ENCODE measurements at regions not wholly inside any gene's neighbourhood (a gene's known extent, or its start where the extent isn't known, plus 50 kb on each side); places are given as distances from the start of the nearest gene placed in this dataset.

GRCh38 chr2:224202281-224202865 lies 163.3 kb upstream of the SERPINE2 start:
- Histone ChIP-seq H2AFZ (ENCODE audit: low read length) (no peak overlapping the region), H3K9me3 (ENCODE audit: control insufficient read depth, low read depth, low read length) (no peaks in the 10 kb centered on the region), H3K9ac (ENCODE audit: extremely low read depth, insufficient read length, low read length) (no peak overlapping the region), H3K14ac (ENCODE audit: insufficient read depth, low read length) (no peak overlapping the region), H2AK5ac (ENCODE audit: insufficient read length, low read length) (no peak overlapping the region), H3K4me2 (ENCODE audit: insufficient read depth, insufficient read length, low read length) (no peak overlapping the region), H2BK5ac (ENCODE audit: insufficient read length, low read length) (no peak overlapping the region), H3T11ph (ENCODE audit: low read length) (no peak overlapping the region), H3K4ac (ENCODE audit: low read depth, low read length) (no peak overlapping the region), H2BK15ac (ENCODE audit: low read depth, low read length) (no peak overlapping the region), H2BK120ac (ENCODE audit: low read depth, low read length, poor library complexity, severe bottlenecking) (no peak overlapping the region), H3K18ac (ENCODE audit: insufficient read length, low read depth, low read length) (no peak overlapping the region), H4K91ac (ENCODE audit: insufficient read length, low read depth, low read length) (no peak overlapping the region), H4K20me1 (ENCODE audit: control insufficient read depth, insufficient read depth, insufficient read length) (no peaks in the 10 kb centered on the region), H3K56ac (ENCODE audit: insufficient read length, low read depth, low read length) (no peak overlapping the region), H3K79me1 (ENCODE audit: insufficient read depth, low read depth, low read length, poor library complexity, severe bottlenecking) (no peaks in the 10 kb centered on the region), H3K79me2 (ENCODE audit: insufficient read depth, low read length) (no peaks in the 10 kb centered on the region), H3K4me1 (ENCODE audit: insufficient read depth, low read length) (no peaks in the 10 kb centered on the region), H3K27me3 (ENCODE audit: insufficient read depth, low read length) (no peaks in the 10 kb centered on the region), H3K23me2 (ENCODE audit: insufficient read length, low read depth, low read length, poor library complexity, severe bottlenecking) (no peaks in the 10 kb centered on the region), H3K23ac (ENCODE audit: insufficient read length, low read depth, low read length) (no peak overlapping the region), H4K8ac (replicated peaks; ENCODE audit: insufficient read length, low read depth, low read length) (no peak overlapping the region), H3K27ac (ENCODE audit: insufficient read length, low read depth, low read length) (no peak overlapping the region), H2BK20ac (ENCODE audit: low read depth, low read length, poor library complexity, severe bottlenecking) (no peak overlapping the region), H2BK12ac (ENCODE audit: insufficient read length, low read depth, low read length) (no peak overlapping the region), H4K5ac (ENCODE audit: insufficient read length, low read depth, low read length) (no peak overlapping the region)
- Mint-ChIP-seq H3K9me3 (no peaks in the 10 kb centered on the region), H3K4me3 (no peak overlapping the region), H3K36me3 (ENCODE audit: insufficient read depth in 1 of 3, low read depth in 3 of 3) (no peaks in the 10 kb centered on the region), H3K27me3 (ENCODE audit: low read depth) (no peaks in the 10 kb centered on the region; the same call in 1 of the 2 replicates), H3K27ac (no peak overlapping the region), H3K4me1 (no peaks in the 10 kb centered on the region)
- TF ChIP-seq CTCF (conservative IDR thresholded peaks at IDR 0.05), result no peak
- DNase-seq, result no peak
- no CpG with 5 or more reads among the region's 6 CpGs for WGBS (ENCODE audit: extremely low coverage, insufficient read length, low lambda C conversion rate)

Data from H9 (cell line).